COLO668 (cell line): ENCODE measurements at regions not wholly inside any gene's neighbourhood (a gene's known extent, or its start where the extent isn't known, plus 50 kb on each side); places are given as distances from the start of the nearest gene placed in this dataset.

Experiments used
- DNase-seq: peaks from one replicate; lab custom pipeline; 2025; ENCODE audit not compliant: unreplicated experiment; lab: John Stamatoyannopoulos, UW

- DNase-seq, result no peak
Observed at GRCh38 chr17:71914042-71914441, 206.8 kb upstream of the SOX9 start.

- DNase-seq, result no peak
Observed at GRCh38 chr17:71914812-71915211, 206.0 kb upstream of the SOX9 start.

DNA sequence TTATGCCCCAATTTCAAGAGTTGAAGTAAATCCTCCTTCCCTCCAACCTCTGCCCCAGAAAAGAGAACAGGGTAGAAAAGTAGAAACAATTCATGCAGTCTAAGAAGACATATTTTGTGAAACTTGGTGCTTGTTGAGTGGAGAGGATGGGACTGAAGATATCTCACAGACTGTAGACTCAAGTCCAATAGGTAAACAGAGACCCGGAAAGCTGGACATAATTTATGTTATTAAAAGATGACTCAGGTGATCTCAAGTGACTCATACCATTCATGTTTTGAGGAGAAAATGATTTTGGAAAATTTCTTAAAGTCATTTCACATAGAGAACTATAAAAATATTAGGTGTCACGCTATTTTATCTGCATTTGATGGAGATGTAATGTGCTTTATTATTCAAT, 203.1 kb upstream of the SOX9 start:
- no peak for DNase-seq

GRCh38 chr17:71919186-71919585, 201.6 kb upstream of the SOX9 start:
- DNase-seq, result no peak

- DNase-seq, result no peak
Observed at GRCh38 chr17:71919896-71920295, 200.9 kb upstream of the SOX9 start.

GRCh38 chr17:71921796-71922195, 199.0 kb upstream of the SOX9 start:
- no peak for DNase-seq

DNA sequence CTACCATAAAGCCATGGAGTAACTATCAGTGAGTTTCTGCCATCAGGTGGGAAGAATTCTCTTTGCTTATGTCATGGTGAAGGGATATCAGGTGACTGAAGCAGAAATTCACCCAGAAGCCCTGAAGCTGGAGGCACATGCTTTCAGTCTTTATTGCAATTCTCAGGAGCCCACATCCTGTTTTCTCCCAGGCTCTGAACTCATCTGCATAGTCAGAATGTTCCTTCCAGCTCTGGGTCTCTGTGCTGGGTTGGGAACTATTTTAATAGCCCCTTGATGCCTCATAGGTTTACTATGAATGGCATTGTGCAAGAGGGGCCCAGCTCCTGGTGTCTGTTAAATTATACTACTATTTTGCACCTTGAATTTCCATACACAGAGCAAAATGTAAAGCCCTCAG, 198.4 kb upstream of the SOX9 start:
- peak; percentile 1 for DNase-seq

- no peak for DNase-seq
Observed at GRCh38 chr17:71926746-71927398, 193.9 kb upstream of the SOX9 start.

GRCh38 chr17:71933306-71933705, 187.5 kb upstream of the SOX9 start:
- DNase-seq, result no peak

GRCh38 chr17:71934520-71934919, 186.3 kb upstream of the SOX9 start:
- no peak for DNase-seq

GRCh38 chr17:71935341-71935740, 185.5 kb upstream of the SOX9 start:
- DNase-seq, result no peak

DNA sequence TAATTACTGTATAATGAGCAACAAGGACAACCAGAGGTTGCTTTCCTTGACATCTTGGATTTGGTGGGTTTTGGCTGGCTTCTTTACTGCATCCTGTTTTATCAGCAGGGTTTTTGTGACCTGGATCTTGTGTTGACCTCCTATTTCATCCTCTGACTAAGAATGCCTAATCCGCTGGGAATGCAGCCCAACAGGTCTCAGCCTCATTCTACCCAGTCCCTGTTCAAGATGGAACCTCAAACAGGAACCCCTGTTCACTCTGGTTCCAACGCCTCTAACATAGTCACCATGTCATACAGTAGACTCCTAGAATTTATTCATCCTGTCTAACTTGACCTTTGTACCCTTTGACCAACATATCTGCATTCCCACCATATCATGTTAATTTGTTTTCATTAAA, 183.8 kb upstream of the SOX9 start:
- no peak for DNase-seq

GRCh38 chr17:71937914-71938313, 182.9 kb upstream of the SOX9 start:
- DNase-seq, result no peak

DNA sequence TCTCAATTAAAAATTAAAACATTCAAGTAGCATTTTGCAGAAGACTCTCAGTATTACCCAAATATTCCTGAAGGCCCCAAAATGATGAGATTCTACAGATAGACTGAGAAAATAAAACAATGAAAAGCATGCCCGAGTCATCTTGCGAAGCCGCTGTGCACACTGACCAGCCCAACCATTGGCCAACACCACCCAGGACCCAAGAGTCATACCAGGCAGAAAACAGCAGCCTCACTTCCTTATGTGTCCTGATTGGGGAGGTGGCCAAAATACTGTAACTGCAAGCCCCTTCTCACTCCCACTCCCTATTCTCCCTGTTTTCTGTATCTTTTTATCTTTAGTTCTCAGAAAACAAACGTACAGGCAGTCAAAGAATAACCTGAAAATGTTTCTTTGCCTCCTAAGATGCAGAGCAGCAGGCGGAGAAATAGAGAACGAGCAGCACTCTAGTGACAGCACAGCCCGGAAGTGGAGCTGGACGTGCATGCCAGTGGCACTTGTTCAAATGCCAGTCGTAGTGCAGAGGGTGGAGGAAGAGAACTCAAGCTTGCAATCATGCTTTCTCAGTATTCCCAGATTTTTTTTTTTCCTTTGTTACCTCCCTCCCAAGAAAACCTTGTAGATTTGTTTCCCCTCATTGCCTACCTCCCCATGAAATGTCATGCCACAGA, 182.3 kb upstream of the SOX9 start:
- no peak for DNase-seq

GRCh38 chr17:71941920-71942319, 178.9 kb upstream of the SOX9 start:
- DNase-seq, result no peak

DNA sequence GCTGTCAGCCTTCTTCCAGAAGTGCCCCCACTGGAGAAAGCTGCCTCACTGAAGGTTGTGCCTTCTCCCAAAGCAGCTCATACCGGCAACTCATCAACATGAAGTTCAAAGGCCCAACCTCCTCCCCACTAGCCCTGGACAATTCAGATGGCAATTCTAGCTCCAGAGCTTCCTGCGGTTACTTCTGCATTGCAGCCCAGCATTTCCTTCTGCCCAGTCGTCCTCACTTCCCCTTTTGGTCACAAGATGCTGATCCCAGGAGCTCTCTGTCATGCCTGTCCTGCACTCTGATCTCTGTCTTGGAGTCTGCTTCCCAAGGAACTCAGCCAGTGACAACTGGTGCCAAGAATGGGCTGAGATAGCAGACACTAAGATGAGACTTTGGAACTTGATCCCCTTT, 178.2 kb upstream of the SOX9 start:
- no peak for DNase-seq

DNA sequence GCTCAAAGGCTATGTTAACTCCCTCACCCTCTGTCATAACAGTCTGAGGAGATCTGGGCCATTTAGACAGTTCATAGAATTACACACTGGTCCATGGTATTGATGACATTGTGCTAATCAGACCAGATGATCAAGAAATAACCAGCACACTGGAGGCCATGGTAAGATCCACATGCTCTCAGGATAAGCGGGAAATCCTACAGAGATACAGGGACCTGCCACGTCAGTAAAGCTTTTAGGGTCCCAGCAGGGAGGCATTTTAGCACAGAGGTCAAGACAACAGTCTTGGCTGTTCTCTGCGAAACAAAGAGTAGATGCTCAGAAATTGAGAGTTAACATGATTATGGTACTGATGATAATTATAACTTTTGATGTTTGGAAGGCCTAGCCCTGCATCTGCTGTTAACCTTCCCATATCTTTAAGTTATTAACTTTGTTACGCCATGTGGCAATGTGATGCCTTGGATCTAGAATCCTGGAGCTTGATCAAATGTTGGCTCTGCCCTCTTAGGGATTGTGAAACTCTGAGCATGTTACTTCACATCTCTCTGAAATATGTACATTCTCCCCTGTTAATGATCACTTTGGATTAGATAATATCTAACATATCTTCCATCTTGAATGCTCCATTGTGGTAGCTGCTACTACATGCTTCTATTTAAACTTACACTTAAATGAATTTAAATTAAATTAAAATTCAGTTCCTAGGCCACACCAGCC, 172.0 kb upstream of the SOX9 start:
- DNase-seq, result no peak

GRCh38 chr17:71959154-71959553, 161.7 kb upstream of the SOX9 start:
- DNase-seq, result no peak

DNA sequence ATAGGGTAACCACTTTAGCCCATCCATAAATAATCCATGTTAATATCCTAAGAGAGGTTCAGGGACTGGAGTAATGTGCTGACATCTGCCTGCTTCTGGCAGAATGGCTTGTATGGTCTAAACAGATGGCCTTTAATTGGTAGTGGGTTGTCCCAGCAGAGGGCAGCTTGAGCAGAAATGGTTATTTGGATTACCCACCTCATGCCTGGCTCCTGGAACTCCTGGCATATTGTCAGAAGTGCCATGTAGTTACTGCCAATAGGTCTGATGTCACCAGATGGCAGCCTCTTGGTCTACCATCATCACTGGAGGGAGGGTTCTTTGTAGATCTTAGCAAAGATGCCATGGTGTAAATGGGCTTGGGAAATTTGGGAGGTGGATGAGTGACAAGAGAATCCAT, 157.5 kb upstream of the SOX9 start:
- DNase-seq, result no peak

DNA sequence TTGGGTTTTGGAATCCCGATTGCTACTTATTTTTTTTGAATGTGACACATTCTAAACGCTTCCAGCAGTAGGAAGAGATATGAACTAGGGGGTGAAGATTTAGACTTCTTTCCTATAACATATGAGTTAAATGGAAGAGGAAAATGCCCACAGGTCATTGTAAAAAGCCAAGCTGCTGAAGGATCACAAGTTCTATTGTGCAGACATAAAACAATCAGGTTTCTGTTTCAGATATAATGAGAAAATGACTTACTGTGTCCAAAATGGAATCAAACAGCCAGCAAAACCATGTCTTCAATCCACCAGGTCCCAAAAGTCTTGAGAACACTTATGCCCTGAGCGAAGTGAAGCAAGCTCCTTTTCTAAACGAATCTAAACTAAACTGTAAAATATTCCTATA, 157.0 kb upstream of the SOX9 start:
- no peak for DNase-seq

DNA sequence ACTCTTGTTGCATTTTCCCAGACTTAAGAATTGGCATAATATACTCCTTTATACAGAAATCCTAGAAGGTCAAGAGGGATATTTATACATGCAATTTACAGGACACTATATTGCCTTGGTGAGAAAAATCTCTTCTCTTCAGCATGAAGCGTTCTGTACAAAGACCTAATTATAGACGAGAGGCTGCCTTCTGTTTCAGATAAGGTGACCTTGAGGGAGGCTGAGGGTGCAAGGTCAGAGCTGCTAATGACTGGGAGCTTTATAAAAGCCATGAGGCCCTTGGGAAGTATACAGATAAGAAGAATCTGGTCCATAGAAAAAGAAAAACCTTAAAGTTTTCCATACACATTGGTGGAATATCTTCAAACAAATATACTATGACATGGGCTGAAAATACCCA, 156.3 kb upstream of the SOX9 start:
- DNase-seq, result no peak

DNA sequence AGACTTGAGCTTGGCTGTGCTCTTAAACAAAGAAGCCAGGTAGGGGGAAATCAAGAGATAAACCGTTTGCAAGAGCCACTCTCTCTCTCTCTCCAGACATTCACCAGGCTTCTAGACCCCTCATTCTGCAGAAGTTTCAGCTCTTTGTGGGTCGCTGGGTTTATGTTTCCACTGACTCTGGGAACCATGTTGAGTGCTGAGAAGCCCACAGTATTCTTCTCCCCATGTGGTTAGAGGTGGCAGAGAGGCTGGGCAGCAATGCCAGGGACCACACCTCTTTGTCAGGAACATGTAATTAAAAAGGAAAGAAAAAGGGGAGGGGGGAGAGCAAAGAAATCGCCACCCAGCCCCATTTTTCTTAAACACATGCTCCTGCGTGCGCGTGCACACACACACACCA, 154.8 kb upstream of the SOX9 start:
- no peak for DNase-seq
